GM21717 (cell line): ENCODE measurements at regions not wholly inside any gene's neighbourhood (a gene's known extent, or its start where the extent isn't known, plus 50 kb on each side); places are given as distances from the start of the nearest gene placed in this dataset.

Source experiments
- ATAC-seq: cut with Tn5 transposase; IDR thresholded peaks from one replicate; pipeline ENCODE4 v1.9.1; 2021; ENCODE audit warnings: mild to moderate bottlenecking, moderate library complexity; ENCODE audit not compliant: unreplicated experiment

GRCh38 chr5:3883040-3883439 lies 287.4 kb downstream of the IRX1 start:
- no peak for ATAC-seq

- ATAC-seq, result no peak
Observed at GRCh38 chr5:3886524-3887451, 291.2 kb downstream of the IRX1 start.

- ATAC-seq, result no peak
Observed at GRCh38 chr5:3888310-3888709, 292.7 kb downstream of the IRX1 start.

- no peak for ATAC-seq
Observed at GRCh38 chr5:3889412-3890142, 293.9 kb downstream of the IRX1 start.

GRCh38 chr5:3891113-3891512 lies 295.5 kb downstream of the IRX1 start:
- ATAC-seq, result no peak

DNA sequence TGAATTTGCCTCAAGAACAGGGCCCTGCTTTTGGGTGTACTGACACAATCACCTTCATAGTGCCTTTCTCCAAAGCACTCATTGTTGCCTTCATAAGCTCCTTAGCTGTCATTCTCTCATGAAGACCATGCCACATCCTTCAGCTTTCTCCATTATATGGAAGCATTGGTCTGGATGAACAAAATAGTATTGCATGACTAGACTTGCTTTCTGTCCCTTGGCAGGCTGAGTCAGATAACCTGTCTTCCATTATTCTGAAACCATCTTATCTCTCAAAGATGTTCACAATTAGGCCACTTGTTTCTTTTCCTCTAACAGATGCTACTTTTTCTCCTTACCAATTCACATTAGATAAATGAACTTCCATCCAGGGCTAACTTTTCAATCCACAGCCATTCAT lies 297.9 kb downstream of the IRX1 start:
- no peak for ATAC-seq

DNA sequence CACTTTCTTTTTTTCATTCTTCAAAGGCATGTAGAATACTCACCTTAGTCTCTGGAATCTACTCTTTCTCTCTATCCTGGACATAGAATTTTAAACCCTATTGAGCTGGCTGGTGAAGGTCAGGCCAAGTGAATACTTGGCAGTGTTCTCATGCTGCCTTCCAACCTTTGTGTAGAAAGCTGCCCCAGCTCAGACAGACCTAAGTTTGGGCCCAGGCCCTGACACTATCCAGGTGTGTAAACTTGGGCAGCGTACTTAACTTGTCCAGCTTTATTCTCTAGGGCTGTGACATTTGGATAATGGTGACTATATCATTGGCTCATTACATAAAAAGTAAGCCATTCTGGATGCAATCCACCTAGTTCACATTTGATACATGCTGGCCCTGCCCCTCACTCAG lies 298.3 kb downstream of the IRX1 start:
- no peak for ATAC-seq

DNA sequence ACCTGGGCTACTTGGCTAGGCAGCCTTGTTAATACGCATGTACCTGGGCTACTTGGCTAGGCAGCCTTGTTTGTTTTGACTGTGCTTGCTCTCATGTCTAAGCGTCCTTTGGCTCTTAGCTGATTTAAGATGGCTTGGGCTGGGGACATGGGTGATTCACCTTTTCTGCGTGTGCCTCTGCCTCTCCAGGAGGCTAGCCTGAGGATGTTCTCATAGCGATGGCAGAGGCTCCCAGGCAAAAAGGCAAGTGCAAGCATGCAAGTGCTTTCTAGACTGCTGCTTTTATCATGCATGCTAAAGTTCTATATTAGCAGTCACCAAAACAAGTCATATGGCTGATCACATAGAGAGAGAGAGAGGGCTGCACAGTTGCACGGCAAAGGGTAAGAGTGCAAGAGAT lies 300.5 kb downstream of the IRX1 start:
- ATAC-seq, result no peak

GRCh38 chr5:3899093-3899492 lies 303.5 kb downstream of the IRX1 start:
- no peak for ATAC-seq

DNA sequence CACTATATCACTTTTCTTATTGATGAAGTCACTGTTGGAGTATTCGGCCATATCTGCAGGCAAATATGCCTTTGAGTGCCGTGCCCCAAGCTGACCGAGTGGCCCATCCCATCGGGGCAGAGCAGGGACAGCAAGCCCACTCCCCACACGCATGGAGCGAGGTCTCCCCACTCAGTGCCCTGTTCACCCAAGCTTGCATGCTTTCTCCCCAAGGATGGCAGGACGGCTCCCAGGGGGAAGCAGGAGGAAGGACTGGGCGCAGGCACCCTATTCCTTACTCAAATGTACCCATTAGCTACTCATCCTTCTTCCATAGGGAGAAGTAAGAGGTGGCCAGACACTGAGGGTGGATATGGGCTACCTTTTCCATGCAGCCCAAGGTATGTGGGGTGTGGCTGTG lies 309.0 kb downstream of the IRX1 start:
- no peak for ATAC-seq

- no peak for ATAC-seq
Observed at GRCh38 chr5:3905031-3905430, 309.4 kb downstream of the IRX1 start.

DNA sequence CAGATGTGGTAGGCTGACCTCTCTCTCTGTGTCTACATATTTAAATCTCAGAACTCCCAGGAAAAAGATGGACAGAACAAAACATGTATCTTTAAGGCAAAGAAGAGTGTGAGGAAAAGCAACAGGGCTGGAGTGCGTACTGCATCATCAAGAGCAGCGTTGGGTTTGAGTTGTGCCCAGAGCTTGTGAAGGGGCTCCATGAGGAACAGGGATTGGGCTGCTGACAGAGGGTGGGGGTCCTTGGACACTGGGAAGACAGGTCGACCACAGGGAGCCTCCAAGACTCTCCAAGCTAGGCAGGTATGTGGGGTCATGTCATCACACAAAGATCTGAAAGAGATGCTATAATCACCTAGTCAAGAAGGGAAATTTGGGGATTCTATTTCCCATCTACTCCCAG lies 309.9 kb downstream of the IRX1 start:
- ATAC-seq, result no peak

GRCh38 chr5:3911111-3911510 lies 315.5 kb downstream of the IRX1 start:
- ATAC-seq, result no peak

GRCh38 chr5:3911773-3912172 lies 316.1 kb downstream of the IRX1 start:
- no peak for ATAC-seq

GRCh38 chr5:3912790-3913189 lies 317.2 kb downstream of the IRX1 start:
- no peak for ATAC-seq

DNA sequence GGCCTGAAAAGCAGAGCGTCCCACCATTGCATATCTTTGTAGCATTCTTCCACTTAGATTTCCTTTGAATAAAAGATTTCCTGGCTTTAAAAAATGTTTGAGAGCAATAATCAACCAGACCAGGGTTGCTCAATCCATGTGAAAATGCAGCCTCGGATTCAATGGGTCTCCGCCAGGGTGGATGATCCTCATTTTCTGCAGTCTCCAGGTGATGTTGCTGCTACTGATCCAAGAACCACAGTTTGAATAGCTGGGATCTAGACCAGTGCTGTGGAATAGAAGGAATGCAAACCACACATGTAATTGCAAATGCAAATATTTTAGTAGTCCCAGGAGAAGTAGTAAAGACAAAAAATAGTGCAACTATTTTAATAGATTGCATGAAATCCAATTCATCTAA lies 317.6 kb downstream of the IRX1 start:
- no peak for ATAC-seq

- no peak for ATAC-seq
Observed at GRCh38 chr5:3925022-3925421, 329.4 kb downstream of the IRX1 start.

GRCh38 chr5:3925935-3926334 lies 330.3 kb downstream of the IRX1 start:
- ATAC-seq, result no peak

- ATAC-seq, result no peak
Observed at GRCh38 chr5:3929799-3930198, 334.2 kb downstream of the IRX1 start.

DNA sequence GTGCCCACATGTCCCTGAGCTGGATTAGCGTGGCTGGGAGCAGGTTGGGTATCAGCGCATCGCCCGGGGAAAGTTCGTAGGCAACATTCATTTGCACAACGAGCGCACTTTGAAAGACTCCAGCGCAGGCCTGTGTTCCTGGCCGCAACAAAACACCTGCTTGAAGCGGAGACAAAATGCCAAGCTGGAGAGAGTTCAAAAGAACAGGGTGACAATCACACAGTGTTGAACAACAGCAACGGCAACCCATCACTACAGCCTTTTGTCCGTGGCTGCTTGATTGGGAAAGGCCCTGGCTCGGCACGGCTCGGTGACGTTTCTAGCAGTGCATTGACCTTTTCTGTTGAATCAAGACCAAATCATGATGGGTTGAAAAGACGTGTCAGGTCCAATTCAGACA lies 336.3 kb downstream of the IRX1 start:
- no peak for ATAC-seq

DNA sequence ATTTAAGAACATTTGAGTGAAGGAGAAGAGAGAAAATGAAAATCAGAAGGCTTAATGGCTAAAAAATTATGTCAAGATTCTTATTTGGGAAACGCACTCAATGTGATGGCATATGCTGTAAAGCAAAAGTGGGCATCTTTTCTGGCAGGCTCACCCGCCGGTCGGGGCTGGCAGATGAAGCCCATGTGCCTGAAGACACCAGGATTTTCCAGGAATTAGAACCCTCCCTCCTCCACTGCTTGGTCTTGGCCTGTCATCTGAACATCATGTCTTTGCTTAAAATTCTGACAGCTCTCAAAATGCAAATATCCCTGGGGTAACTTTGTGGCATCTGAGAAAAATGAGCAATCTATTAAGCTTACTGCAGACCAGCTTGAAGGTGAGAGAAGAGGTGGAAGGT lies 337.9 kb downstream of the IRX1 start:
- no peak for ATAC-seq

GRCh38 chr5:3933966-3934365 lies 338.3 kb downstream of the IRX1 start:
- no peak for ATAC-seq
